Eye (tissue), 1 donor: ENCODE measurements at regions not wholly inside any gene's neighbourhood (a gene's known extent, or its start where the extent isn't known, plus 50 kb on each side); places are given as distances from the start of the nearest gene placed in this dataset.

Source experiments
- DNase-seq: peaks from one replicate; pipeline ENCODE4 v3.0.0-alpha.2; 2015

DNA sequence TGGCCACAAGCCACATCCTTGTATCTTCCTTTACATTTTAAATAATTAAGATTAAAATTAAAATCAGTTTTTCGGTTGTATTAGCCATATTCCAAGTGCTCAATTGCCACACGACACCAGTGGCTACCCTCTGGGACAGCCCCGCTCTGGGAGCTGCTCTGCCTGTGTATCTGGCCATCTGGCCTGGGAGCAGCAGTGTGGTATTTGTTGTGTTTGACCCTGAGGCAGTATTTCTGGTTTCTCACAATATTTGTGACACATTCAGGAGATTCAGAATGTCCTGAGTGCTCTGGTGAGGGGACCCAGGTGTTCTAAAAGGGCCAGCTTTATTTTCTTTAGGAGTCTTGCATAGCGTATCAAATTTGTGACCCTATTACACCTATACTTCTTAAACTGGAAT, 179.0 kb downstream of the SUCLA2 start:
- DNase-seq, result no peak

- no peak for DNase-seq
Measured at GRCh38 chr13:47816831-47817230, 184.2 kb downstream of the SUCLA2 start.

DNA sequence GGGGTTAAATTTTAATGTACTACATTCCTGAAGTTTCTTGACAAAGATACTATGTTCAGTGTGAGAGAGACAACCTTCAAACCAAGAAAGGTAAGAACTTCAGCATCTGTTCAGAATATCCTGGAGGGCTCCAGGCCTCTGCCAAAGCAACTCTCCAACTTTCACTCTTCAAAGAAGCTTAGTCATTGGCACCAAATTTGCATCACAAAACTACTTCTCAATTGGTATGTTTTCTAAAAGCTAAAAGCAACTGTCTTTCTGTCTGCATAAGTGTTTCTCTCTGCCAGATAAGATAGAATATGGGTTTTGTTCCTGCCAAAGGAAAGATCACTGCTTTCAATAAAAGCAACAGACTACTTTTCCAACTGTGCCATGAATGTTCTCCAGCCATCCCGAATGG, 187.4 kb downstream of the SUCLA2 start:
- no peak for DNase-seq

DNA sequence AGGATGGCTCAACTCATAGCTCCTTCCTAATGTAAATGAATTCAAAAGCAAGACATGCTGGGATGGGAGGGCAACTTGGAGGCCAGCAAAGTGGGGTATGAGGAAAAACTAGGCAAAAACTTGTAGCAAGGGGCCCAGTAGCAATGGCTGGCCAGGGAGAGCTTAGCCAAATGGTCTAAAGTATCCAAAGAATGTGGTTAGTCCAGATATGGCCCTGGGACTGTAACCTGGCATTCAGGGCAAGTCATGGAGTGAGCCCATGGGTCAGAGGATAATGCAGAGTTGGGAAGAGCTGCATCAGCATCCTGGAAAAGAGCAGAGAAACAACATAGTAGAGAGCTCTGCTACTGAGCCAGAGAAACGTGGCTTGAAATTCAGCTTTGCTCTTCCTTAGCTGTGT, 191.7 kb downstream of the SUCLA2 start:
- DNase-seq, result no peak

DNA sequence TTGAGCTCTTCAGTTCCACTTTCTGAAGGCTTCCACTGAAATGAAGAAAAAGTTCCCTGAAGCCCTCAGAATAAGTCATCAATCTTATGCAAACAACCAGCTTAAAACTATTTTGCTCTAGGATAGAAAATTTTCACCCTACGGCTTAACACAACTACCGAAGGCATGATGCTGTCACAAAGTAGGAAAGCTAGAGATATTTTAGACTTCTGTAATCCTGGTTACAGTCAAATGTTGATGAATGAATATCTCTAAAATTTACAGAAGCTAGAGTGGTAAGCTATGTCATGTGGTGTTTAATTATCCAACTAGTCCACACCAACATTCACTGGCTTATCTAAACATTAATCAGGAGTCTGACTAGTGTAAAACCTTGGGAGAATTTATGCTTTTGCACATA, 197.9 kb downstream of the SUCLA2 start:
- no peak for DNase-seq

DNA sequence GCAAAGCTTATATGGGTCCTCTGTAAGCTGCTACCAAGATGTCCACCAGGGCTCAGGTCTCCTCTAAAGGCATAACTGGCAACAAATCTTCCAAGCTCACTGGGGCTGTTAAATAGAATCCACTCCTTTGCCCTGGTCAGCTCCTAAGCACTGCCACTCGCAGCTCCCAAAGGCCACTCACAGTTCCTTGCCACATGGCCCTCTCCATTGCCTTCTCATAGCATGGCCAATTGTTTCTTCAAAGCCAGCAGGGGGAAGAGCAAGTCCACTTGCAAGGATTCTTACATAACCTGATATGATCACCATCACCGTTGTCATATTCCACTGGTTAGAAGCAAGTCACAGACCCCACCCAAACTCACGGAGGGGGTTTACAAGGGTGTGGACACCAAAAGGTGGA, 199.5 kb downstream of the SUCLA2 start:
- no peak for DNase-seq

DNA sequence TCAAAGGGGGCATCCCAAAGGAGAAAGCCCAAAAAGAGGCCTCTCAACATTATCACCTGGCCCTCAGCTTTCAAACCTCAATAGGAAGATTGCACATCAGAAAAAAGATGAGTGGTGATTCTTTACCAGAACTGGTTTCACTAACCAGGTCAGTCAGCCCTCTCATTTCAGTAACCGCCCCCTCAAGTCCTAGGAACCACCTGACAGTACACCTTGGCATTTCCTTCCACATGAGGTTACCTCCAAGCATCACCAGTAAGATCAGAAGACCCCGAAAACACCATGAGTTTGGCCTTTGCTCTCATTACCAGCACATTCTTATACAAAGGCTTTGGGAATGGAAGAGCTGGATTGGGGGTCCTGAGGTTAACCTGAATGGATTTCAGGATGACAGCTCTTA, 200.5 kb downstream of the SUCLA2 start:
- DNase-seq, result no peak

GRCh38 chr13:47798906-47799305, 202.2 kb downstream of the SUCLA2 start:
- no peak for DNase-seq

DNA sequence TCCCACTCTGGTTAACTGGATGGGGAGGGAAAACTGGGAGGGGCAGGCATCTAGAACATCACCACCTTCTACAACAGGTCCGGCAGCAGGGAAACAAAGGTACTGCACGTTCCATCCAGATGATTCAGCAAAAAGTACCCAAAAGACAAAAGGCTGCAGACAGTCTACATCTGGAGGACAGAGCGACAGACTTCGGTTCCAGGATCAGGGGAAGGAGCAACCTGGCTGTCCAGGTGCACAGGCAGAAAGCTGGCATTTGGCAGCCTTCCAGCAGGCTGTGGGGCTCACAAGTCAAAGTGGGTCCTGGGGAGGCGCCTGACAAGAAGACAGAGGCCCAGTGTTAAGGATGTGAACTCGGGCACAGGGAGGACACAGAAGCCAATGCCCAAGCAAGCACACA, 202.9 kb downstream of the SUCLA2 start:
- no peak for DNase-seq

DNA sequence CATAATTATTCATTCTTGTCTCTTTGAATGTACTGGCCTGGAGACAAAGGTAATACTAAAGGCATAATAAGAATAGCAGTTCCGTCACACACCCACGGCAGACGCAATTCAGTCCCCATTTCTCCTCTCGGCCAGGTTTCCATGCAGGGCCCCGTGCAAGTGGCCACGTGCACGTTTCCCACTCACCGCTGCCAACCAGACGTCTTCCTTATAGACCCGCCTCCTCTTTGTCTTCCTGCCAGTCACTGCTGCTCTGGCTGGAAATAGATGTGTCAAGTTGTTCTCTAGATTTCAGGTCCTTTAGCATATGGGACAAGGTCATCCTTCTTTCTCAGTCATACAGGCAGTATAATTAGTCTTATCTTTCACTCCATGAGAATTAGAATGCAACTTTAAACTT, 204.3 kb downstream of the SUCLA2 start:
- DNase-seq, result no peak

GRCh38 chr13:47794963-47795362, 206.1 kb downstream of the SUCLA2 start:
- DNase-seq, result no peak

DNA sequence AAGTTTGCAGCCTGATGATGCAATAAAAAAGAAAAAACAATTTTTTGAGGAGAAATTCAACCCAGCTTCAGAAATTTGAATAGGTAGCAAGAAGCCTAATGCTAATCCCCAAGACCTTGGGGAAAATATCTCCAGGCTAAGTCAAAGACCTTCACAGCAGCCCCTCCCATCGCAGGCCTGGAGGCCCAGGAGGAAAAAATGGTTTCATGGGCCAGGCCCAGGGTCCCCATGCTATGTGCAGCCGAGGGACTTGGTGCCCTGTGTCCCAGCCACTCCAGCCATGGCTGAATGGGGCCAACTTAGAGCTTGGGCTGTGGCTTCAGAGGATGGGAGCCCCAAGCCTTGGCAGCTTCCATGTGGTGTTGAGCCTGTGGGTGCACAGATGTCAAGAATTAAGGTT, 210.3 kb downstream of the SUCLA2 start:
- DNase-seq, result no peak

DNA sequence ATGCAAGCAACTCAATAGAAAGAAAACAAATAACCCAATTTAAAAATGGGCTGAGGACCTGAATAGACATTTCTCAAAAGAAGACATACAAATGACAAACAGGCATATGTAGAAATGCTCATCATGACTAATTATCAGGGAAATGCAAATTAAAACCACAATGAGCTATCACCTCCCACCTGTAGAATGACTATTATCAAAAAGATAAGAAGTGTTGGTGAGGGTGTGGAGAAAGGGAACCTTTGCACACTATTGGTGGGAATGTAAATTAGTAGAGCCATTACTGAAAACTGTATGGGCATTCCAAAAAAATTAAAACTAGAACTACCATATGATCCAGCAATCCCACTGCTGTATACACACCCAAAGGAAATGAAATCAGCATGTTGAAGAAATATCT, 212.2 kb downstream of the SUCLA2 start:
- no peak for DNase-seq

GRCh38 chr13:47774671-47774994, 226.4 kb downstream of the SUCLA2 start:
- DNase-seq, result no peak

GRCh38 chr13:47764817-47765216, 236.3 kb downstream of the SUCLA2 start:
- no peak for DNase-seq

DNA sequence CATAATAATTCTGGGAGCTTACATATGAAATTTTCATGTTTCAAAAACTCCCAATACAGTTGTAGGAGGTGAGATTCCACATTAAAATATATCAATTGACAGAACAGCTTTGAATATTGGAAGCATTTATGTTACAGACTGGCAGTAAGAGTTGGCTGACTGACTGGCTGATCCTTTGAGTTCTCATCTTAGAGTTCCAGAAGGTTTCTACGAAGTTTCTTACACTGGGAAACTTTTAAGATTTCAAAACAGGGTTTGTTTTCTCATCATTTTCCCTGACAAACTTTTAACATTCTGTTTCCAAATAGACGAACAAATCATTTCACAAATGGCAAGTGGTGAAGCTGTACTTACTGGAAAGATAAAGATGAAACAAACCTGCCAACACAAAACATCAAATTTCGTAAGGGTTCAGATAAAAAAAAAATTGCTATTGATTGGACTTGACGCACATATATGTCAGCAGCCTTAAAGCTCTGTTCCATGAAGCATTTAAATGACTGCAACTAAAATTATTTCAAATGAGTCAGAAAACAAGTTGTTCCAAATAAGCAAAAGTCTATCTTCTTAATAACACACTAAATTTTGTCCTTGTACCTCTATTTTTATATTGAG, 243.5 kb downstream of the SUCLA2 start:
- no peak for DNase-seq

- no peak for DNase-seq
Measured at GRCh38 chr13:47747901-47748300, 253.2 kb downstream of the SUCLA2 start.

DNA sequence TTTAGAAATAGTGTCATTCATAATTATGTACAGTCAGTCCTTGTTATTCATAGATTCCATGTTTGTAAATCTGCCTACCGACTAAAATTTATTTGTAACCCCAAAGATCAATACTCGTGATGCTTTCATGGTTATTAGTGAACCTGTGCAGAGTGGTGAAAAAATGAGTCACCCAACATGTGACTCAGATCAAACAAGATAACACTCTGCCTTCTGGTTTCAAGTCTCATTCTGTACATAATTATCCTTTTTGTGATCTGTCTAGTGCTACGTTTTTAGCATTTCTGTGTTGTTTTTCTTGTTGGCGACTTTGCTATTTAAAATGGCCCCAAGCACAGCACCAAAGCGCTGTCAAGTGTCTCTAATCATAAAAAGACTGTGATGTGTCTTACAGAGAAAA, 274.7 kb downstream of the SUCLA2 start:
- peak; percentile 6 for DNase-seq

DNA sequence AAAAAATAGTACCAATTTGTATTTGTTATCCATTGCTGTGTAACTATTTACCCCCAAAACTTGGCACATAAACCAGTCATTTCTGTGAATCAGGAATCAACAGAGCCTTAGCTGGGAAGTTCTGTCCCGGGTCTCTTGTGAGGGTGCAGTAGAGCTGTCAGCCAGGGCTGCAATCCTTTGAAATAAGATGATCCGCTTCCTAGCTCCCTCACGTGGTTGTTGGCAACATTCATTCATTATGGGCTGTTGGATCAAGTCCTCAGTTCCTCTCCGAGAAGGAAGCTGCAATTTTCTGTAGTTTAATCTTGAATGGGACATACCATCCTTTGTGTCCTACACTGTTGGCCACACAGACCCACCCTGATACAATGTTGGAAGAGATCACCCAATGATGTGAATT, 277.2 kb downstream of the SUCLA2 start:
- DNase-seq, result no peak

- no peak for DNase-seq
Measured at GRCh38 chr13:47719164-47719563, 281.9 kb downstream of the SUCLA2 start.

- no peak for DNase-seq
Measured at GRCh38 chr13:47718556-47718955, 282.5 kb downstream of the SUCLA2 start.

DNA sequence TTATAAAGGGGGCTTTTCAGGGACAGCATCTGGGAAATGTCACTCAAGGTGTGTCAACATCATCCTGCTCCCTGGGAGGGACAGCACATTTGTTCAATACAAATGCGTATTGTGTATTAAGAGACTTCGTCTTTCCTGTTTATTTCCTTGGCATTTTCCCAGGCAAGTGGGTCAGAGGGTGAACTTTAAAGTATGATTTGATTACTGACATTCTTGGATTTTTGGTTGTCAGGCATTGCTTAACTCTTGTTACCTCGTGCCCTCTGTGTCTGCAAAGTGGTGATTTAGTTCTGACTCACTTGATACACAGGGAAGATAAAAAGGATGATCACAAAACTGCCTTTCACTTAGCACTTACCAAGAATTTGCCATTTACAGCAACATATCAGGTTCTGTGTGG, 292.7 kb downstream of the SUCLA2 start:
- no peak for DNase-seq

GRCh38 chr13:47707414-47707813, 293.7 kb downstream of the SUCLA2 start:
- DNase-seq, result no peak

DNA sequence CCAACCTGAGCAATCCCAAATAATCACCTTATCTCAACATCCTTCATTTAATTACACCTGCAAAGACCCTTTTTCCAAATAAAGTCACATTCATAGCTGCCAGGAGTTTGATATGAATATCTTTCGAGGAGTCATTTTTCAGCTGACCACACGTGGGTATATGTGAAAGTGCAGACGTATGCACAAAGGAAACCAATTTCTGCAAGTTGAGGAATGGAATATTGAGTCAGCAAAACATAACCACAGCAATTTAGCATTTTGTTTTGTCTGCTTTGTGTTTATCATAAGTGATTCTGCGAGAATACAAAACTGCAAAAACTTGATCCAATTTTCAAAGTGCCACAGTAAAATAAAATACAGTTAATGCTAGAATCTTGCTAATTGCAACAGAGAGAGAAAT, 295.9 kb downstream of the SUCLA2 start:
- DNase-seq, result no peak

DNA sequence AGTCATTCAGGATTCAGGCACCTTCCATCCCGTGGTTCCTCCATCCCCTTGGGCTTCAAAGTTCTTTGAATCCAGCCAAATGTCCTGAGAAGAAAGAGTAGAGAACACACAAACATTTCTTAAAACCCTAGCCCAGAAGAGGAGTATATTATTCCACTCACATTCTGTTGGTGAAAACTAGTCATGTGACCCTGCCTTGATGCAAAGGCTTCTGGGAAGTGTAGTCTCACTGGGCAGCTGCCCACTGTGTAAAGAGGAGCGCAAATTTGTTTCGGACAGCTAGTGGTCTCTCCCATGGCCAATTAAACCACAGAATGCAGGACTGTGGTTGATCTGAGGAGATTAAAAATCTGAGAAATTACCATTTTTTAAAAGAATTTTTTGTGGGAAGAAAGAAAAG, 304.4 kb downstream of the SUCLA2 start:
- DNase-seq, result no peak

GRCh38 chr13:47687577-47687976, 313.5 kb downstream of the SUCLA2 start:
- no peak for DNase-seq
